WTC11 (cell line): ENCODE measurements at regions not wholly inside any gene's neighbourhood (a gene's known extent, or its start where the extent isn't known, plus 50 kb on each side); places are given as distances from the start of the nearest gene placed in this dataset.
A peak's percentile ranks its signal among the peaks of the same experiment; 100 is the strongest.

ENCODE experiments used
- ATAC-seq: fragments of 200-7000 bp; cut with Tn5 transposase; 2 replicates; pipeline ENCODE4 v1.10.0; 2021; ENCODE audit warnings: mild to moderate bottlenecking, moderate library complexity
- CTCF ChIA-PET: fragments of 300-600 bp; sonication (Branson Sonifier 250); formaldehyde crosslinking; loops from one replicate; lab custom pipeline; 2021; ENCODE audit warnings: antibody characterized with exemption; lab: Charles Lee
- POLR2A ChIA-PET: fragments of 350-600 bp; sonication (Branson Sonifier 250); formaldehyde crosslinking; loops from one replicate; lab custom pipeline; 2021; ENCODE audit warnings: antibody characterized with exemption; lab: Charles Lee
- DNase-seq: peaks from one replicate; pipeline ENCODE4 v3.0.0; 2021; ENCODE audit warnings: low spot score
- H3K27ac Mint-ChIP-seq: 2 replicates; pipeline ENCODE4 v1.8.0; 2021; ENCODE audit warnings: mixed read lengths
- H3K27me3 Mint-ChIP-seq: 2 replicates; pipeline ENCODE4 v1.8.0; 2021; ENCODE audit warnings: low read depth, mild to moderate bottlenecking, moderate library complexity, mixed read lengths
- H3K36me3 Mint-ChIP-seq: 2 replicates; pipeline ENCODE4 v1.8.0; 2021; ENCODE audit warnings: mixed read lengths
- H3K4me1 Mint-ChIP-seq: 2 replicates; pipeline ENCODE4 v1.8.0; 2022; ENCODE audit warnings: mixed read lengths
- H3K4me3 Mint-ChIP-seq: 2 replicates; pipeline ENCODE4 v1.8.0; 2021; ENCODE audit warnings: mild to moderate bottlenecking, moderate library complexity, mixed read lengths
- H3K9me3 Mint-ChIP-seq: 2 replicates; pipeline ENCODE4 v1.8.0; 2021; ENCODE audit warnings: mixed read lengths
- ATF1 ChIP-seq: sonication (generic); formaldehyde crosslinking; IDR thresholded peaks from 2 replicates; pipeline ENCODE4 v1.8.1; 2023; ENCODE audit warnings: mild to moderate bottlenecking, moderate library complexity, missing genetic modification reagents
- ATF3 ChIP-seq: sonication (generic); formaldehyde crosslinking; conservative IDR thresholded peaks from 2 replicates; pipeline ENCODE4 v1.8.1; 2022; ENCODE audit warnings: mild to moderate bottlenecking, missing genetic modification reagents
- CREB1 ChIP-seq: sonication (generic); formaldehyde crosslinking; IDR thresholded peaks from 2 replicates; pipeline ENCODE4 v1.8.0; 2023; ENCODE audit warnings: mild to moderate bottlenecking, missing genetic modification reagents
- E2F4 ChIP-seq: sonication (generic); formaldehyde crosslinking; IDR thresholded peaks from 2 replicates; pipeline ENCODE4 v1.8.1; 2022; ENCODE audit warnings: low read depth, mild to moderate bottlenecking, moderate library complexity, missing genetic modification reagents, borderline replicate concordance
- EMX1 ChIP-seq: fragments of 250-450 bp; sonication (Bioruptor Pico); IDR thresholded peaks from 2 replicates; pipeline ENCODE4 v1.8.0; 2021; ENCODE audit warnings: mild to moderate bottlenecking
- FOXJ3 ChIP-seq: sonication (generic); formaldehyde crosslinking; IDR thresholded peaks from 2 replicates; pipeline ENCODE4 v1.9.0; 2021; ENCODE audit warnings: missing genetic modification reagents, mild to moderate bottlenecking, borderline replicate concordance
- GABPB1 ChIP-seq: sonication (generic); formaldehyde crosslinking; IDR thresholded peaks from 2 replicates; pipeline ENCODE4 v1.8.1; 2023; ENCODE audit warnings: mild to moderate bottlenecking, missing genetic modification reagents
- GRHL2 ChIP-seq: fragments of 250-450 bp; sonication (Bioruptor Pico); IDR thresholded peaks from 2 replicates; pipeline ENCODE4 v1.8.0; 2022; ENCODE audit warnings: mild to moderate bottlenecking, moderate library complexity; ENCODE audit not compliant: insufficient replicate concordance, severe bottlenecking
- GTF2I ChIP-seq: fragments of 250-450 bp; sonication (Bioruptor Pico); conservative IDR thresholded peaks from 2 replicates; pipeline ENCODE4 v1.4.0; 2021; ENCODE audit warnings: mild to moderate bottlenecking
- JUN ChIP-seq: sonication (generic); formaldehyde crosslinking; IDR thresholded peaks from 2 replicates; pipeline ENCODE4 v1.8.0; 2023; ENCODE audit warnings: mild to moderate bottlenecking, missing genetic modification reagents
- MAX ChIP-seq: sonication (generic); formaldehyde crosslinking; IDR thresholded peaks from 2 replicates; pipeline ENCODE4 v1.8.0; 2022; ENCODE audit warnings: mild to moderate bottlenecking, missing genetic modification reagents
- MLX ChIP-seq: sonication (generic); formaldehyde crosslinking; IDR thresholded peaks from 2 replicates; pipeline ENCODE4 v1.8.1; 2023; ENCODE audit warnings: mild to moderate bottlenecking, missing genetic modification reagents, moderate library complexity
- MYBL2 ChIP-seq: sonication (generic); formaldehyde crosslinking; IDR thresholded peaks from 2 replicates; pipeline ENCODE4 v1.8.1; 2023; ENCODE audit warnings: mild to moderate bottlenecking, moderate library complexity, missing genetic modification reagents
- NFYB ChIP-seq: sonication (generic); formaldehyde crosslinking; conservative IDR thresholded peaks from 2 replicates; pipeline ENCODE4 v1.8.0; 2022; ENCODE audit warnings: low read depth, missing genetic modification reagents
- PRRX2 ChIP-seq: fragments of 250-450 bp; sonication (Bioruptor Pico); IDR thresholded peaks from 2 replicates; pipeline ENCODE4 v1.8.0; 2021; ENCODE audit warnings: mild to moderate bottlenecking
- USF2 ChIP-seq: sonication (generic); formaldehyde crosslinking; IDR thresholded peaks from 2 replicates; pipeline ENCODE4 v1.8.1; 2023; ENCODE audit warnings: mild to moderate bottlenecking, missing genetic modification reagents, moderate library complexity
- ZNF121 ChIP-seq: sonication (generic); formaldehyde crosslinking; IDR thresholded peaks from 2 replicates; pipeline ENCODE4 v1.8.0; 2023; ENCODE audit warnings: missing genetic modification reagents
- ZNF232 ChIP-seq: sonication (generic); formaldehyde crosslinking; IDR thresholded peaks from 2 replicates; pipeline ENCODE4 v1.8.0; 2022; ENCODE audit warnings: mild to moderate bottlenecking, missing genetic modification reagents
- ZNF423 ChIP-seq: fragments of 250-450 bp; sonication (Bioruptor Pico); IDR thresholded peaks from 2 replicates; pipeline ENCODE4 v2.1.2; 2022; ENCODE audit warnings: mild to moderate bottlenecking, moderate library complexity
- ZNF532 ChIP-seq: fragments of 250-450 bp; sonication (Bioruptor Pico); IDR thresholded peaks from 2 replicates; pipeline ENCODE4 v1.9.0; 2021; ENCODE audit warnings: mild to moderate bottlenecking, borderline replicate concordance
- TF ChIP-seq, protein P1 (sequence below): fragments of 200-600 bp; IDR thresholded peaks from 2 replicates; pipeline ENCODE4 v1.8.0; 2022; ENCODE audit warnings: antibody characterized with exemption
- TF ChIP-seq, protein P2 (sequence below): sonication (generic); formaldehyde crosslinking; IDR thresholded peaks from 2 replicates; pipeline ENCODE4 v1.8.1; 2022; ENCODE audit warnings: low read depth, missing genetic modification reagents, borderline replicate concordance

DNA sequence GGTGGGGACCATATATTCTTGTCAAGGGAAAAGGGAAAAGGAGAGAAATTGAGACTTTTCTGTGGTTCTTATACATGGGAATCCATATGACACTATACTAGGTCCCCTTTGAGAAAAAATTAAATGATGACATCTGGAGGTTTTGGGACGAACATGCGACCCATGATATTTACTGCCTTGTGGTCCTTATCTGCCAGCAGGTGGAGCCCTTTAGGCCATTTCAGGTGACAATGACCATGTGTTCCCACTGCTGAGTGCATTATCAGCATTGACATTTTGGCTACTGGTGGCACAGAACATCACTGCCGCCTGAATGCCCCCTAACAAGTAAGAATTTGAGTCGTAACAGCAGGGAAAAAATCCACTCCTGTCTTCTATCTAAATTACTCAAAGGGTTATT lies 843.4 kb downstream of the FSTL5 start:
- DNase-seq (peak; percentile 24), ATAC-seq (peak; percentile 90)
- H3K27ac Mint-ChIP-seq, result no peak overlapping the region; the same call in 1 of the 2 replicates
- POLR2A ChIA-PET, result no interaction called here
- H3K27me3 Mint-ChIP-seq, result no peaks in the 10 kb centered on the region
- TF ChIP-seq GABPB1, result no peak
- TF ChIP-seq, protein P1, sequence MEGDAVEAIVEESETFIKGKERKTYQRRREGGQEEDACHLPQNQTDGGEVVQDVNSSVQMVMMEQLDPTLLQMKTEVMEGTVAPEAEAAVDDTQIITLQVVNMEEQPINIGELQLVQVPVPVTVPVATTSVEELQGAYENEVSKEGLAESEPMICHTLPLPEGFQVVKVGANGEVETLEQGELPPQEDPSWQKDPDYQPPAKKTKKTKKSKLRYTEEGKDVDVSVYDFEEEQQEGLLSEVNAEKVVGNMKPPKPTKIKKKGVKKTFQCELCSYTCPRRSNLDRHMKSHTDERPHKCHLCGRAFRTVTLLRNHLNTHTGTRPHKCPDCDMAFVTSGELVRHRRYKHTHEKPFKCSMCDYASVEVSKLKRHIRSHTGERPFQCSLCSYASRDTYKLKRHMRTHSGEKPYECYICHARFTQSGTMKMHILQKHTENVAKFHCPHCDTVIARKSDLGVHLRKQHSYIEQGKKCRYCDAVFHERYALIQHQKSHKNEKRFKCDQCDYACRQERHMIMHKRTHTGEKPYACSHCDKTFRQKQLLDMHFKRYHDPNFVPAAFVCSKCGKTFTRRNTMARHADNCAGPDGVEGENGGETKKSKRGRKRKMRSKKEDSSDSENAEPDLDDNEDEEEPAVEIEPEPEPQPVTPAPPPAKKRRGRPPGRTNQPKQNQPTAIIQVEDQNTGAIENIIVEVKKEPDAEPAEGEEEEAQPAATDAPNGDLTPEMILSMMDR, result peak; percentile 33; the same call in 1 of the 2 replicates
- no peak for TF ChIP-seq FOXJ3 (CRISPR knock-in tag)
- TF ChIP-seq GRHL2 (CRISPR knock-in tag), result no peak
- no peak for TF ChIP-seq ZNF232 (CRISPR knock-in tag)
- no peak for TF ChIP-seq MLX (CRISPR knock-in tag)
- no peak for TF ChIP-seq NFYB
- TF ChIP-seq PRRX2 (CRISPR knock-in tag), result no peak
- no peak for TF ChIP-seq EMX1 (CRISPR knock-in tag)
- no peak for TF ChIP-seq ATF3 (CRISPR knock-in tag)
- no peak for TF ChIP-seq ATF1
- TF ChIP-seq USF2 (CRISPR knock-in tag), result peak; percentile 39; the same call in 1 of the 2 replicates
- no peak overlapping the region for H3K4me3 Mint-ChIP-seq
- no peaks in the 10 kb centered on the region for H3K9me3 Mint-ChIP-seq
- CTCF ChIA-PET, result no interaction called here
- no peaks in the 10 kb centered on the region for H3K36me3 Mint-ChIP-seq
- no peaks in the 10 kb centered on the region for H3K4me1 Mint-ChIP-seq

GRCh38 chr4:161317000-161317399 lies 846.8 kb downstream of the FSTL5 start:
- H3K36me3 Mint-ChIP-seq, result no peaks in the 10 kb centered on the region
- ATAC-seq, result no peak
- H3K27me3 Mint-ChIP-seq, result no peaks in the 10 kb centered on the region
- H3K27ac Mint-ChIP-seq, result no peak overlapping the region
- no peak for TF ChIP-seq GTF2I (CRISPR knock-in tag)
- TF ChIP-seq ZNF232 (CRISPR knock-in tag), result no peak
- no peak overlapping the region for H3K4me3 Mint-ChIP-seq
- H3K9me3 Mint-ChIP-seq, result no peaks in the 10 kb centered on the region
- no peaks in the 10 kb centered on the region for H3K4me1 Mint-ChIP-seq
- ChIA-PET CTCF (no interaction called here), POLR2A (no interaction called here)
- no peak for DNase-seq

- ATAC-seq, result no peak
- TF ChIP-seq JUN (no peak), ZNF121 (CRISPR knock-in tag) (no peak), CREB1 (CRISPR knock-in tag) (no peak), ZNF532 (CRISPR knock-in tag) (no peak), MYBL2 (CRISPR knock-in tag) (no peak), PRRX2 (CRISPR knock-in tag) (no peak), ZNF423 (CRISPR knock-in tag) (no peak), MAX (CRISPR knock-in tag) (no peak), E2F4 (CRISPR knock-in tag) (no peak)
- TF ChIP-seq, protein P2, sequence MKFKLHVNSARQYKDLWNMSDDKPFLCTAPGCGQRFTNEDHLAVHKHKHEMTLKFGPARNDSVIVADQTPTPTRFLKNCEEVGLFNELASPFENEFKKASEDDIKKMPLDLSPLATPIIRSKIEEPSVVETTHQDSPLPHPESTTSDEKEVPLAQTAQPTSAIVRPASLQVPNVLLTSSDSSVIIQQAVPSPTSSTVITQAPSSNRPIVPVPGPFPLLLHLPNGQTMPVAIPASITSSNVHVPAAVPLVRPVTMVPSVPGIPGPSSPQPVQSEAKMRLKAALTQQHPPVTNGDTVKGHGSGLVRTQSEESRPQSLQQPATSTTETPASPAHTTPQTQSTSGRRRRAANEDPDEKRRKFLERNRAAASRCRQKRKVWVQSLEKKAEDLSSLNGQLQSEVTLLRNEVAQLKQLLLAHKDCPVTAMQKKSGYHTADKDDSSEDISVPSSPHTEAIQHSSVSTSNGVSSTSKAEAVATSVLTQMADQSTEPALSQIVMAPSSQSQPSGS, result no peak
Measured at GRCh38 chr4:161314371-161314770, 849.4 kb downstream of the FSTL5 start.

More at GRCh38 chr4:161314371-161314770, 849.4 kb downstream of the FSTL5 start:
- CTCF ChIA-PET, result no interaction called here
- POLR2A ChIA-PET, result no interaction called here
- Mint-ChIP-seq H3K36me3 (no peaks in the 10 kb centered on the region), H3K4me3 (no peak overlapping the region), H3K27me3 (no peaks in the 10 kb centered on the region), H3K4me1 (no peaks in the 10 kb centered on the region), H3K9me3 (no peaks in the 10 kb centered on the region), H3K27ac (no peak overlapping the region)
- no peak for DNase-seq
